HG03432 (cell line): ENCODE measurements at regions not wholly inside any gene's neighbourhood (a gene's known extent, or its start where the extent isn't known, plus 50 kb on each side); places are given as distances from the start of the nearest gene placed in this dataset.

ENCODE experiments used
- ATAC-seq: cut with Tn5 transposase; IDR thresholded peaks from one replicate; pipeline ENCODE4 v1.9.1; 2021; ENCODE audit warnings: mild to moderate bottlenecking, moderate library complexity; ENCODE audit not compliant: unreplicated experiment

DNA sequence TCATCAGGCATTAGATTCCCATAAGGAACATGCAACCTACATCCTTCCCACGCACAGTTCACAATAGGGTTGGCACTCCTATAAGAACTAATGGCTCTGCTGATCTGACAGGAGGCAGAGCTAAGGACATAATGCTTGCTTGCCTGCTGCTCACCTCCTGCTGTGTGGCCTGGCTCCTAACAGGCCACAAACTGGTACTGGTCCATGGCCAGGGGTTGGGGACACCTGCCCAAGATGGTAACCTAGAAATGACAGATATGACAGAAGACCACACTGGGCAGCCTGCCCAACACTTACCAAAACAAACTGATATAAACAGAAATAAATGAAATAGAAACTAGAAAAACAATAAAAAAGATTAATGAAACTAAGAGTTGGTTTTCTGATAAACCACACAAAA, 325.6 kb downstream of the SEC23A start:
- no peak for ATAC-seq

DNA sequence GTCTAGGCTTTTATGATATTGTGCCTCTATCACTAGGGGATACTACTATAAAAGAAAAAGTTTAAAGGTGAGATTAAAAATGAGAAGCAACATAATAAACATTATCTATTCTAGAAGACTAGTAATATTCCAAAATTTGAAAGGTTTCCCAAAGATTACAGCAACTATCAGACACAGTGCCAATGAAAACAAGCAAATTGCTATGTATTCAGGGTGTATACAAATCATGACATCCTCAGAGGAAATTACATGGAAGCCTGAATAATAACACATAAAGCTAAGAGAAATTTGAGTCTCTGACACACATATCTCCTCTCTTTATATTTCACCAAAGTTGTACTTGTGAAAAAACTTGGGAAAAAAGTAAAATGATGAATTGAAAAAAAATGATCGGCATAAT, 327.0 kb downstream of the SEC23A start:
- ATAC-seq, result no peak

DNA sequence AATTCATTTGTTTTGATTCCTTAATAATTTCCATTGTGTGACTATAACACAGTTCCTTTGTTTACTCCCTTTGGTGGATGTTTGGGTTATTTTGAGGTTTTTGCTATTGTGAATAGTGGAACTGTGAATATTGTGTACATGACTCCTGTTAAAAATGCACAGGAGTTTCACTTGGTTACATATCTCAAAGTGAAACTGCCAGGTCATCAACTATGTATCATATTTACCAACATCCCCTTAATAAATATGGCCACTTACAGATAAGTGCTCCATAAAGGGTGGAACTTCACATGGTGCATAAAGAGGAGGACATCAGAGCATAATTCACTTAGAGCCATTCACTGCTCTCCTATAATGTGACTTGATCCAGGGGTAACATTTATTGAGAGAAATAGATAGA, 328.9 kb downstream of the SEC23A start:
- ATAC-seq, result no peak

DNA sequence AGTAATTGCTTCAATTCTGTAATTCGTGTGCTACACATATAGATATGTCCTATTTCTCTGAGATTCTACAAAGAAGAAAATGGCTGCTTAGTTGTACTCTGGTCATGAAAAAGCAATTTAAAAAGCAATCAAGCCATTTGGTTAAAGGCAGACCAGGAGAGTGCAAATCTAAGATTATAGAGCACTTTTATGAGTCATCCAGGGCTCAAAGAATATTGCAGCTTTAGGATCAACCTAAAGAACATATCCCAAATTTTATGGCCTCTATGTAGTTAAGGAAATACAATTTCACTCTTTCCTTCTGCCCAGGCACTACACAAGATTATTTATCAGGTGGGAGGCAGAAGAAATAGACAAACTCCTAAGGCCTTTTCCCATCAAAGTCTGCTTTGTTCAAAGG, 332.8 kb downstream of the SEC23A start:
- no peak for ATAC-seq

DNA sequence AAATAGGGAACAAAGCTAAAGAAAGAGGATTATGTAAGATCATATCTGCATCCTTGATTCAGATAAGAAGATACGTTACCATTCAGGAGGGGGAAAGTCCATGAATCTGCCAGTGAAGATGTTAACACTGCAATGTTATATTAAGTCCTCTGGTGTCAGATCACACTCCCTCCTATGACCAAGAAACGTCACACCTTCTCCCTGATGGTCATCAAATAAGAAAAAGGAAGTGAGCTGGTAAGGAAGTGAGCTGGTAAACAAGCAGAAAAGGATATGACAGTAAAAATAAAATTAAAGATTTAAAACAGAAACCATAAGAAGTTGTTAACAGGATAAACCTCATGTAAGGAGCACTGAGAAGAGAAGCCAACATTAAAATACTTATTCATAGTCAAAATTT, 340.2 kb downstream of the SEC23A start:
- ATAC-seq, result no peak

DNA sequence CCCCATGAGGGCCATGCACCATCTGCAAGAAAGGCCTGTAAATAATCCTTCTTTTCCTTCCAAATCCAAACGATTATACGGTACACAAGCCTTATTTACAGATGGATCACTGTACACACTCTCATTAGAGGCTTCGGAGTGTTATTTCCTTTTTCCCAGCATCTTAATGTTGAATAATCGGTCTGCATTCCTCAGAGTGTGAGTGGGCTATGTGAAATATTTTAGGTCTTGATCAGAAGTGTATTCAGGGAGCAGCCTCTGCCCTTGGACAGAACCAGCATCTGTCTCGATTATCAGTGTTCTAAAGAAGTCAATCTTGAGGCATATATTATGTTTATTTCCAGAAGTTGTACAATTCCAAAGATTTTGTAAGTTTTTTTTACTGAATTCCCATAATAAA, 340.6 kb downstream of the SEC23A start:
- no peak for ATAC-seq

DNA sequence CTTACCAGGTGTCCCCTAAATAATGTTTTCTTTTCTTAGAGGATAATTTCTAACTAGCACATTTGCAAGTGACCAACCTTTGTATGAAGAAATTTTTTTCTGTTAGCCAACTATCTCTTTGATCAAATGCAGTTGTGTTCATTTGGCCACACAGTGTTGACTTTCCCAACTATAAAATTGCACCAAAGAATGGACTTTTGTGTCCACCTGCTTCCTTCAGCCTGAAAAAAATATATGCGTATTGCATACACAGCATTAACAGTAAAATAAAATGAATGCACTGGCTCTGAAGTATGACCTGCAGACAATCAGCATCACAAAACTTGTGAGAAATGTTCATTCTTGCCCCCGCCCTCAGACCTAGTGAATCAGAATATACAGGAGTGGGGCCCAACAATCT, 342.0 kb downstream of the SEC23A start:
- no peak for ATAC-seq

DNA sequence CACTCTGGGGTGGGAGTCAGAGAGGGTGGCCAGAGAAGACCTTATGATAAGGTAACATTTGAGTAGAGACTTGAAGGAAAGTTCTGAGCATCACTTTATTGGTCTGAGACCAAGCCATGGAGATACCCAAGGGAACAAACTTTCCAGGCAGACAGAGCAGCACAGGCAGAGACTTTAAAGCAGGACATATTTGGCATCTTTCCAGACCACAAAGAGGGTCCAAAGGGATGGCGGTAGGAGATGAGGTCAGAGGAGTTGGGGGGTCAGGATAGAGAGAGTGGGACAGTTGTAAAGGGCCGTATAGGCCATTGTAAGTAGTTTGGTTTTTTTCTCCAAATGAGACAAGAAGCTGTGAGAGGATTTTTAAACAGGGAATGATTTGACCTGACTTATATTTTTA, 344.4 kb downstream of the SEC23A start:
- ATAC-seq, result no peak

DNA sequence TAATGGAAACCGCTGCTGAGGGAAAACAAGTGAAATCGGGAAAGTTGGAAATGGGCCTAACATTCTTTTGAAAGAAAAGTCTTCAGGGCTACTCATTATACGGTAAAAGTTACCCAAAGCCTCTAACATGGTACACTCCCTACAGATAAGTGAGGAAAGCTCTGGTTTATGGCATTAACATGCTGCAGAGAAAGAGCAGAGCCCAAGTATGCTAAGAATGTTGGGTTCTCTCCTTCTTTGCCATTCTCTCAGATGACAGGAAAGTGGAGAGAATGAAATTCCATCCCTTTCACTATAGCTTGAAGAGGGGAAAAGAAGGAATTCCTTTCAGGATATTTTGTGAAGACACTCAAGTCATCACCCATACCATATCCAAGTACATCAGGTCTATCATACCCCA, 348.0 kb downstream of the SEC23A start:
- no peak for ATAC-seq

DNA sequence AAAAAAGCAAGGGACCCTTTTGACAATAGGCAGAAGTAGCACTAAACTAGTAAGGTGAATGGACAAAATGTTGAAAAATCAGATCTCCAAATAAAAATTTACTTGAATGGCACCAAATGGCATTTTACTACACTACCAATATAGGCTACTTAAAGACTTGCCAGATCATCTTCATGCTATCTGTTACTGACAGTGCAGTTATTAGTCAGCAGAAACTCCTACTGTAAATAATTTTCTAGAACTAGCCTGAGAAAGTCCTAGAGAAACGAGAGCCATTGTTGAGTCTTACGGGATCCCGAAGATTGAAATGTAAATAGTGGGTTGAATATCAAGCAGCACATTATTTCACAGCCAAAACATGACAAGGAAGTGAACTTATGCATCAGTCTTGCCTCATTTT, 350.3 kb downstream of the SEC23A start:
- peak; percentile 71 for ATAC-seq

DNA sequence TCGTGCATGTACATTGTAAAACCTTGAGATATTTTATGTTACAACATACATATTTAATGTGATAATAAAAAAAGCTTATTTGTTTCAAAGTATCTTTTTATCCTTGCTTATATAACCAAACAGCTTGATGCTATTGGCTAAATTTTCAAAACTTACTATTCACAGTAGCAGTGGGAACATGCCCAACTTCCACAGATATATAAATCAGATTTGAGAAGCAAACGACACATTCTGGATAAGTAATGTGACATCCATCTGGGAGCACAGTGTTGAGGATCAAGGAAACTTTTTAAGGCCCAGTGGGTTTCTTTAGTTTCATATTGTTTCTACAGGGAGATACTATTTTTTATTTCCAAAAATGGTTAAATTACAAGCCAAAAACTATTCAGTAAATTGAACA, 350.7 kb downstream of the SEC23A start:
- ATAC-seq, result no peak

DNA sequence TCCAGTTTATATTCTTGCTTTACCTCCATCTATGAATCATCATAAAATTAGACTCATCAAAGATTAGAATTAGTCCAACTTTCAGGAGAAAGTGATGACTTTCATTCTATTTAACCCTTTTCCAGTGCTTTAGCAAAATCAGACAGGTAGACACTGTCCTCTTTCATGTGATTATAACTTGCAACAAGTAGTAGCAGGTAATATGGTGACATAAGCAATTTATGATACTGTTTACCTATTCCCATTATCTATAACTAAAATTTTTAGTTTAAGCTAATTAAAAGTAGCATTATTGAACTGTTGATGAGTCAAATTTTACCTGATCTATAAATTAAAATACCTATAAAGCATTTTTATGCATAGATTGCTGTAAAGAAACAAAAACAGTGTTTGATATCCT, 351.6 kb downstream of the SEC23A start:
- ATAC-seq, result no peak

DNA sequence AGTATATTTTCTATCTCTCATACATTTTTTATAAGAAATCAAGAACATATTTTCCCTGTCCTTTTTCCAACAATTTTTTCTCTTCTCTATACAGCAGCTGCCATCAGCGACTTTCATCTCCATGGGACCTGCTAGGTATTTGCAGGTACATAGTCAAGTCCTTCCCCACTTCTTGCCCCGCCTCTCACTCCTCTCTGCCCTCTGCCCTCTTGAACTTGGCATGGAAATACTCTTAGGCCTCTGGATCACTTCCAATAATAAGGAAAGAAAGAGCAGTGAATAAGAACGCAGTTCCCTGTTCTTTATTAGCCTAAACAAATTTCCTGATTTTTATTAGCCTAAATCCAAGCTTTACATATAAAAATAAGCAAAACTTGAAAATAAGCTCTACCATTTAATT, 353.1 kb downstream of the SEC23A start:
- no peak for ATAC-seq

DNA sequence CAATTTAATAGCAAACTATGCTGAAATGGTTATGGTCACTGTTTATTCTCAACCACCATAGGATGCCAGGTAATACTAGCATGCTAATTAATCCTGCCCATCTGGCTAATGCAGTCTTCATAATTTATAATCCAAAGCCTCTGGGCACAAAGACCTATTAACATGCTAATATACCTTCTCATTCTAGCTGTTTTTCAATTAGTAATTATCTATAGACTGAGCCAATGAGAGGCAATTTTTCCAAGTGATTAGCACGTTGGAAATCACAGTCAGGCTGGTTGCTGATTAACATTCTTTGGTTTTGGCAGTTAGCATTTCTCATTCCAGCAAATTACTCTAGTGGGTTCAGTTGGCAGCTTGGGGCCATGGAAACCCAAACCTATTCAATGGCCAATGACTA, 357.2 kb downstream of the SEC23A start:
- no peak for ATAC-seq

DNA sequence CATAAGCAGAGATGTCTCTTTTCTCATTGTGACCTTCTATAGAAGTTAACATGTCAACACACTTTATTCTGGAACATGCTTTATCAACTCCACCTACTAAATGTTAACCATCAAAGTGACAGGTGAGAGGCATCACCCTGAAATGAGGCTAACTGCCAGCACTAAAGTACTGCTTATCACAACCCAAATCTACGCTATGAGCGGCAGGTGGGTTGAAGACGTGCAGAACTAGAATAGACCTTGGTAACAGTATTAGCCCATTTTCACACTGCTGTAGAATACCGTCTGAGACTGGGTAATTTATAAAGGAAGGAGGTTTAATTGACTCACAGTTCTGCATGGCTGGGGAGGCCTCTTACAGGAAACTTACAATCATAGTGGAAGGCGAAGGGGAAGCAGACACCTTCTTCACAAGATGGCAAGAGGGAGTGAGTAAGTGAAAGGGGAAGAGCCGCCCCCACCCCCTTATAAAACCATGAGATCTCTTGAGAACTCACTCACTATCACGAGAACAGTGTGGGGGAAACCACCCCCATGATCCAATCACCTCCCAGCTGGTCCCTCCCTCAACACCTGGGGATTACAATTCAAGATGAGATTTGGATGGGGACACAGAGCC, 359.0 kb downstream of the SEC23A start:
- no peak for ATAC-seq

DNA sequence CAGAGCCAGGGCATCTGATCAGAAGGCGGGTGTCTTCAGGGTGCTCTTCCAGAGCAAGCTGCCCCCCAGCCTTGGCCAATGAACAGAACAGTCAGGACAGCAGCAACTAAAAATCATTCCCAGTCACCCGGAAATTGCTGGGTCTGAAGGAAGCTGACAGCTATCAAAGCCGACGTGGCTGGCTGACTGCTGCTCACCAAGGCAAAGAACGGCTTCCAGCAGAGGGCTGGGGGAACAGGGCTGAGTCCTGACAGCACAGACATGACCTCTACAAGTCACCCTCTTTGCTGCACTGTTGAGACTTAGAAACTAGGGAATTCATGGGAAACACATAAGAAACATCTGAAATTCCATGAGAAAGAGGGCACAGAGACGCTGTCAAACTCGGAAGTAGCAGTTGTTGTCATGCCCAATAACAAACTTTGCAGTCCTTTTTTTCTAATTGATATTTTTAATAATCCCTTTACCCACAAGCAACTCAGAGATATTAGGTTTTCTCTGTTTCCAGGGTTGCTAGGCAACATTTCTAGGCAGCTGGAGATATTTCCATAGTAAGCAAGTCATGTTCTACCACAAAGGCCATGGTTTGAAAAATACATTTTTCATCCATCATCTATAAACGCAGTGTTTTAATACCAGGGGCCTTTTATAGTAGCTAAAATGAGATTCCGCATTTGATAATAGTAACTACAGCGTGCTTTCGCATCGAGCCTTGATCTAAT, 365.2 kb downstream of the SEC23A start:
- ATAC-seq, result no peak

DNA sequence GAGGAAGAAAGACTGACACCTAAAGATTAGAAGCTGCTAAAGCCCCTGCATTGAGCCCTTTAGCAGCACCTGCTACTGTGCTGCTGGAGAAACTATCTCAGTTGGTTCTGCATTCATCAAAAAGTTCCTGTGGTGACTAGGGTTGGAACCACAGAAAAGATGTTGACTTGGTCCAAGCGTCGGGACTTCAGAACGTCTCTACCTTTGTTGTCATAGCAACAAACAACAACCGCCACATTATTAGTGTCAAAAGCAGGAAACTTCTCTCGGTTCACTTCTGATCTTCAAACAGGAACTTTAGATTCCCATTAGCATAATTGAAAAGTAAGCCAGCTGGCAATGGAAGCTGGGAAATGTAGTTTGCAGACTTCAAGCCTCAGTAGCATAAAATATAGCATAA, 368.0 kb downstream of the SEC23A start:
- no peak for ATAC-seq

DNA sequence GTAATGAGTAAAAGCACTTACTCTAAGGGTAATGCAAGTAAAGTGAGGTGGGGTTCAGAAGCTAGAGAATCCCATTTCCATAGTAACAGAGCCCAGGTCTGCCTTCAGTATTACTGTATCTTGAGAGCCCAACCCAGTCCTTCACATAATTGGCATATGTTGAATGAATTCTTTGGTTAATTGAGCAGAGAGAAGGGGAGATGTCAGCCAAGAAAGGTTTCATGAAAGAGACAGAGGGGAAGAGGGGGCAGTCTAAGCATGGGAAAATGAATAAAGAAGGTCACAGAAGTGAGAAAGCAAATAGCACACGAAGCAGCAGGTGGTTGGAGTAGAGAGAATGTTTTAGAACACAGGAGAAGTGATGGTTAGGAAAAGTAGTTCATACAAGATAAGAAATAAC, 371.1 kb downstream of the SEC23A start:
- no peak for ATAC-seq

DNA sequence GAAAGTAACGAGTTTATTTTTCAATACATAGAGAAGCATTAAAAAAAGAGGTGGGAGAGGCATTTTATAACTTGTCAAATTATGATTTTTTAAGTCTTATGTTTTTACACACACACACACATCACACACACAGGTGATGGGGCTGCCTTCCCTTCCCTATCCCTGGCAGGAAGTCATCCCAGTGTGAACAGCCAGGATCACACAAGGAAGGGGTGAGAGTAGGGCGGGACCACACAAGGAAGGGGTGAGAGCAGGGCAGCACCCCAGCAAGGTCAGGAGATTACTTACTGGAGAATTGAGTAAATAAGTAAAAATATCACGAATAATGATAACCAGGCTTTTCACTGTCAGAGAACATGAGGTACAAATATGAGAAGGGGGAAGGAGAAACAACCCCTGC, 372.6 kb downstream of the SEC23A start:
- no peak for ATAC-seq

DNA sequence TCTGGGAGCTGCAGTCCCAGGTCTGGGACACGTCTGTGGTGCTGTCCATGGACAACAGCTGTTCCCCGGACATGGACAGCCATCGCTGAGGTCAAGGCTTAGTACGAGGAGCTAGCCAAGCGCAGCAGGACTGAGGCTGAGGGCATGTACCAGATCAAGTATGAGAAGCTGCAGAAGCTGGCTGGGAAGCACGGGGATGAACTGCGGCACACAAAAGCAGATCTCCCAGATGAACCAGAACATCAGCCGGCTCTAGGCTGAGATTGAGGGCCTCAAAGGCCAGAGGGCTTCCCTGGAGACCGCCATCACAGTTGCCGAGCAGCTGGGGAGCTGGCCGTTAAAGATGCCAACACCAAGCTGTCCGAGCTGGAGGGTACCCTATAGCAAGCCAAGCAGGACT, 375.3 kb downstream of the SEC23A start:
- ATAC-seq, result no peak

DNA sequence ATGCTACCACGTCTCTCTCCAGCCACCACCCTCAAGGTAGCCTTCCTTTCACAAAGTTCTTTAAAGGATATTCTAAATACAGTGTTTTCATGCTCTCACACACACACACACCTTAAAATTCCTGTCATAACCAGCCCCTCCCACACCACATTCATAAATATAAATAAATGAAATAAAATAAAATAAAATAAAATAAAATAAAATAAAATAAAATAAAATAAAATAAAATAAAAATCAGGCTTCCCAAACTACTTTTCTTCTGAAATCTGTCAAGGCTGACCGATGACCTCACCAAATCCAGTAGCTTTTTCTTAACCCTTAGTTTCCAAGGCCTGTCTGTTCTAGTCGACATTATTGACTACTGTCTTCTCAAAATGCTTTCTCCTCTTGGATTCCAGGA, 378.4 kb downstream of the SEC23A start:
- ATAC-seq, result no peak

DNA sequence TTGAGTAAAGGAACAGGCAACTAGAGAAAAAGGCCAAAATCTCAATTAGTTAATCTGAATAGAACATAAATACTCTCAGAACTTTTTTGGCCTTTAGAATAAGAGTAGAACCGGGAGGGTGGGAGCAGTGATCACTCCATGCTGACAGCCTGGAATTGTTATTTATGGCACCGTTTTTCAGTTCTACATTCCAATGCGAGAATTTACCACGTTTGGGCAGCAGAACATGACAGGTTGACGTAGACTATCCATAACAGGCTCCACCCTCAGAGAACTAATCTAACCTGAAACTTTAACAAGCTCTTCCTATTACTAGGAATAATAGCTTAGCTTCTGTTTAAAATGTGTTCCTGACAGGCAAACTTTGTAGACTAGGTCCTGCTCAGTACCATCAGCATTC, 379.1 kb downstream of the SEC23A start:
- no peak for ATAC-seq

DNA sequence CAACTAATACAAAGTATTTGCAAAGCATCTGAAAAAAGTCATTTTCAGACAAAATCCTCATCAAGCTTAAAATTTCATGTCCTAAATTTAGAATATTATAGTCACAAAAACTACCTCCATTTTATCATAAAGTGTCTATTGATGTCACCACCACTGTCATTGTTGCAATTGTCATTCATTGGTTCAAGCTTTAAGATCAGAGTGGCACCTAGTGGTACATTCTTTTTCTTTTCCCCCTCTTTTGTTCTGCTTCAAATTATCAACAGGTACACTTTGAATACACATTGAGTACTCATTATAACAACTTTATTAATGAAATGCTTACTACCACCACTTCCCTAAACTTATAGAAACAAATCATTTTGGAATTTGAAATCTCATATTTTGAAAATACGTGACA, 379.8 kb downstream of the SEC23A start:
- ATAC-seq, result no peak
